Heart left ventricle (tissue), 13 donors: ENCODE measurements at regions not wholly inside any gene's neighbourhood (a gene's known extent, or its start where the extent isn't known, plus 50 kb on each side); places are given as distances from the start of the nearest gene placed in this dataset.

Source experiments
- CTCF ChIP-seq, 12 donors: fragments of 200-600 bp; sonication (generic) in 4 of 12; IDR thresholded peaks; one replicate each; pipeline versions ENCODE4 v1.5.0 to v1.8.0; 2018 to 2022; ENCODE audit warnings: antibody characterized with exemption in 12 of 12, mild to moderate bottlenecking in 5 of 12
- POLR2A ChIP-seq, 2 donors: fragments of 450-650 bp; IDR thresholded peaks; one replicate each; pipeline ENCODE4 v1.6.1; 2017; ENCODE audit warnings: antibody characterized with exemption in 2 of 2, mild to moderate bottlenecking in 2 of 2, moderate library complexity in 2 of 2
- donor health status: ischemic (EF 13 %, LVEDD 7.1; RV severe dilation, severe dysfunction).
- donor health status: DM: no; HTN: yes; CAD: no.
- donor health status: DM: no; HTN: no; CAD: no.
- donor health status: ischemic (EF 25% LVEDD 6.9; RV normal size, moderate dysfunction).
- donor health status: ischemic (EF 25% LVEDD 5.7; RV mildly dilated, moderate dysfunction).
- donor health status: ischemic (EF 35%, LVEDD 5.7; RV mildly dilated, moderate dysfunction).
- donor health status: nonischemic (EF 11% LVEDD 7.7; RV severe dilation, severe dysfunction).
- donor health status: DM: yes; HTN: yes; CAD: no.
- donor health status: PGD.
- donor health status: ischemic (EF 29% LVEDD 5.4; RV normal size, mild dysfunction).
- donor health status: nonischemic (EF 23%, LVEDD 6.1; RV moderate dilation, normal function).

DNA sequence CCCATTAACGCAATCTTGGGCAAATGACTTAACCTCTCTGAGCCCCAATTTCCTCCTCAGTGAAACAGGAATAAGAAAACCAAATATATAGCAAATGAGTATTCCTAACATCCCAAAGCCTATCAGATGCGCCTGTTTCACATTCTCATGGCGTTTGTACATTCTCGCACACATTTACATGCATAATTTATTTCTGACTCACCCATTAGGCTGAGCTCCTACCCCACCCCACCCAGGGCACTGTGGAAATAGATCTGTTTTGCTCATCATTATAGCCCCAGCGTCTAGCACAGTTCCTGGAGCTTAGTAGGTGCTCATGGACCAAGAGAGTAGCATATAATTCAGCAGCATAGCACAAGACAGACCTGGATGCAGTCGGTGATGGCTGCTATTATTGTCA is 146.1 kb upstream of the VANGL1 start:
- TF ChIP-seq POLR2A (IDR thresholded peaks at IDR 0.05) (no peak), CTCF (IDR thresholded peaks at IDR 0.05) (no peak)
